Neural crest cell (in vitro differentiated cells): ENCODE measurements at regions not wholly inside any gene's neighbourhood (a gene's known extent, or its start where the extent isn't known, plus 50 kb on each side); places are given as distances from the start of the nearest gene placed in this dataset.
"Not testable (repeated sequence)": the region's sequence is repeated elsewhere in the genome, so short reads cannot be mapped to it uniquely, and the experiment has no call there.

Source experiments
- DNase-seq: peaks from one replicate; pipeline ENCODE4 v3.0.0; 2021; ENCODE audit warnings: low read depth, mixed read lengths, low spot score
- H3K27ac Mint-ChIP-seq: one replicate; pipeline ENCODE4 v1.8.0; 2021; ENCODE audit warnings: mild to moderate bottlenecking, mixed read lengths; ENCODE audit not compliant: unreplicated experiment
- H3K27me3 Mint-ChIP-seq: 2 replicates; pipeline ENCODE4 v1.8.0; 2021; ENCODE audit warnings: low read depth, mild to moderate bottlenecking, mixed read lengths
- H3K36me3 Mint-ChIP-seq: 2 replicates; pipeline ENCODE4 v1.8.0; 2021; ENCODE audit warnings: low read depth, mild to moderate bottlenecking, mixed read lengths
- H3K4me1 Mint-ChIP-seq: 2 replicates; pipeline ENCODE4 v1.8.0; 2021; ENCODE audit warnings: mixed read lengths
- H3K4me3 Mint-ChIP-seq: one replicate; pipeline ENCODE4 v1.8.0; 2021; ENCODE audit warnings: mild to moderate bottlenecking, mixed read lengths
- H3K9me3 Mint-ChIP-seq: 2 replicates; pipeline ENCODE4 v1.8.0; 2021; ENCODE audit warnings: mixed read lengths
- CTCF ChIP-seq: fragments of 200-600 bp; sonication (generic); conservative IDR thresholded peaks from 2 replicates; pipeline ENCODE4 v1.5.0; 2021; ENCODE audit warnings: antibody characterized with exemption, mild to moderate bottlenecking

- Mint-ChIP-seq H3K9me3 (peaks cover 6% of the 10 kb centered on the region), H3K4me1 (peaks cover 14% of the 10 kb centered on the region), H3K36me3 (no peaks in the 10 kb centered on the region), H3K27me3 (no peaks in the 10 kb centered on the region), H3K27ac (no peak overlapping the region), H3K4me3 (no peak overlapping the region)
- DNase-seq: no peak
- TF ChIP-seq CTCF: no peak
Observed at GRCh38 chr1:91606546-91607078, 106.0 kb downstream of the CDC7 start.

GRCh38 chr1:91607686-91608085 is 107.0 kb downstream of the CDC7 start:
- DNase-seq, H3K27me3 Mint-ChIP-seq, H3K27ac Mint-ChIP-seq, H3K4me3 Mint-ChIP-seq, H3K36me3 Mint-ChIP-seq, H3K9me3 Mint-ChIP-seq: not testable (repeated sequence)
- H3K4me1 Mint-ChIP-seq: peaks cover 12% of the 10 kb centered on the region

GRCh38 chr1:91608876-91609275 is 108.2 kb downstream of the CDC7 start:
- no peaks in the 10 kb centered on the region for H3K27me3 Mint-ChIP-seq
- no peak overlapping the region for H3K4me3 Mint-ChIP-seq
- no peak for DNase-seq
- peaks cover 12% of the 10 kb centered on the region for H3K4me1 Mint-ChIP-seq
- peaks cover 6% of the 10 kb centered on the region for H3K9me3 Mint-ChIP-seq
- H3K36me3 Mint-ChIP-seq: no peaks in the 10 kb centered on the region
- TF ChIP-seq CTCF: no peak
- H3K27ac Mint-ChIP-seq: no peak overlapping the region

GRCh38 chr1:91609551-91609950 is 108.9 kb downstream of the CDC7 start:
- Mint-ChIP-seq H3K4me3 (no peak overlapping the region), H3K4me1 (peaks cover 12% of the 10 kb centered on the region), H3K27me3 (no peaks in the 10 kb centered on the region), H3K36me3 (no peaks in the 10 kb centered on the region), H3K9me3 (peaks cover 6% of the 10 kb centered on the region), H3K27ac (no peak overlapping the region)
- no peak for TF ChIP-seq CTCF
- DNase-seq: no peak

- no peaks in the 10 kb centered on the region for H3K27me3 Mint-ChIP-seq
- H3K4me3 Mint-ChIP-seq: no peak overlapping the region
- no peak for TF ChIP-seq CTCF
- no peak overlapping the region for H3K27ac Mint-ChIP-seq
- H3K9me3 Mint-ChIP-seq: peaks cover 6% of the 10 kb centered on the region
- H3K4me1 Mint-ChIP-seq: peaks cover 12% of the 10 kb centered on the region
- DNase-seq: no peak
- no peaks in the 10 kb centered on the region for H3K36me3 Mint-ChIP-seq
Observed at GRCh38 chr1:91610102-91610501, 109.5 kb downstream of the CDC7 start.

GRCh38 chr1:91610789-91611188 is 110.1 kb downstream of the CDC7 start:
- H3K9me3 Mint-ChIP-seq: peaks cover 8% of the 10 kb centered on the region
- no peaks in the 10 kb centered on the region for H3K27me3 Mint-ChIP-seq
- DNase-seq: no peak
- H3K36me3 Mint-ChIP-seq: no peaks in the 10 kb centered on the region
- no peak overlapping the region for H3K27ac Mint-ChIP-seq
- TF ChIP-seq CTCF: no peak
- no peak overlapping the region for H3K4me3 Mint-ChIP-seq
- peaks cover 12% of the 10 kb centered on the region for H3K4me1 Mint-ChIP-seq
